Psoas muscle (tissue), 7 donors: ENCODE measurements at regions not wholly inside any gene's neighbourhood (a gene's known extent, or its start where the extent isn't known, plus 50 kb on each side); places are given as distances from the start of the nearest gene placed in this dataset.
"Not testable (repeated sequence)": the region's sequence is repeated elsewhere in the genome, so short reads cannot be mapped to it uniquely, and the experiment has no call there.

Experiments used
- ATAC-seq, 4 donors: fragments of 200-7000 bp; cut with Tn5 transposase; one replicate each; pipeline ENCODE4 v1.9.1; 2020; ENCODE audit warnings: moderate library complexity in 3 of 4, mild to moderate bottlenecking in 2 of 4
- DNase-seq, 2 donors: peaks; one replicate each; pipeline ENCODE4 v3.0.0-alpha.2; 2020
- H3K27ac ChIP-seq: fragments of 200-600 bp; one replicate; pipeline ENCODE4 v1.8.0; 2022
- H3K27me3 ChIP-seq, 3 donors: fragments of 200-600 bp in 1 of 3; one replicate each; pipeline versions ENCODE4 v1.6.1 to v1.8.0; 2013 to 2022; ENCODE audit warnings: low read length in 2 of 3, mild to moderate bottlenecking in 2 of 3, moderate library complexity in 1 of 3; ENCODE audit not compliant: insufficient read depth in 3 of 3
- H3K36me3 ChIP-seq, 2 donors: fragments of 200-600 bp in 1 of 2; one replicate each; pipeline versions ENCODE4 v1.6.1 to v1.8.0; 2013 to 2022; ENCODE audit warnings: low read depth in 1 of 2, mild to moderate bottlenecking in 1 of 2, moderate library complexity in 1 of 2; ENCODE audit not compliant: insufficient read depth in 1 of 2
- H3K4me1 ChIP-seq: fragments of 200-600 bp; one replicate; pipeline ENCODE4 v1.8.0; 2022
- H3K4me3 ChIP-seq: fragments of 200-600 bp; one replicate; pipeline ENCODE4 v1.8.0; 2022; ENCODE audit warnings: mild to moderate bottlenecking
- H3K9me3 ChIP-seq: fragments of 200-600 bp; one replicate; pipeline ENCODE4 v1.8.0; 2022
- WGBS, 3 donors: extraction: QIAGEN DNeasy Blood & Tissue Kit; methylation state at CpG; one replicate each; pipeline versions ENCODE4 v1.1.6 to v1.1.7; 2013; 5-methylcytosine and 5-hydroxymethylcytosine counted together
- intact Hi-C, 2 donors: fragments of 100-400 bp; cut with DNase I; formaldehyde crosslinking; loops; one replicate each; pipeline versions ENCODE4 v1.11.0 to v1.14.2; 2022
- TF ChIP-seq, protein P1 (sequence below): fragments of 200-600 bp; IDR thresholded peaks from one replicate; pipeline ENCODE4 v1.8.0; 2022; ENCODE audit warnings: antibody characterized with exemption
- donor health status: healthy with polysubstance abuse.
- donor health status: DM: no; HTN: no; CAD: no; lungs with moderate emphysema.
- donor health status: Bipolar disorder and iron deficiency.
- donor health status: healthy.
- donor health status: DM: yes; HTN: yes; CAD: no.
- donor health status: DM: no; HTN: no; CAD: no.
- donor health status: DM: yes; HTN: yes; CAD: no.

DNA sequence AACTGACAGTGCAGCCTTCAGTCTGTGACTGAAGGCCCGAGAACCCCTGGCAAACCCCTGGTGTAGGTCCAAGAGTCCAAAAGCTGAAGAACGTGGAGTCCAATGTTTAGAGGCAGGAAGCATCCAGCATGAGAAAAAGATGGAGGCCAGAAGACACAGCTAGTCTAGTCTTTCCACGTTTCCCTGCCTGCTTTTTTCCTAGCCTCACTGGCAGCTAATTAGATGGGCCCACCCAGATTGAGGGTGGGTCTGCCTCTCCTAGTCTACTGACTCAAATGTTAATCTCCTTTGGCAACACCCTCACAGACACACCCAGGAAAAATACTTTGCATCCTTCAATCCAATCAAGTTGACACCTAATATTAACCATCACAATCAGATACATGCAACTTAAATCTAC, 87.8 kb downstream of the TENT5D start:
- 54 to 84% (median 79%) methylated on average over 3 of the region's 3 CpGs for WGBS, 3 donors
- H3K4me3 ChIP-seq, intact Hi-C loops, H3K36me3 ChIP-seq, DNase-seq, ATAC-seq, H3K9me3 ChIP-seq, H3K27ac ChIP-seq, H3K27me3 ChIP-seq, H3K4me1 ChIP-seq: not testable (repeated sequence)

DNA sequence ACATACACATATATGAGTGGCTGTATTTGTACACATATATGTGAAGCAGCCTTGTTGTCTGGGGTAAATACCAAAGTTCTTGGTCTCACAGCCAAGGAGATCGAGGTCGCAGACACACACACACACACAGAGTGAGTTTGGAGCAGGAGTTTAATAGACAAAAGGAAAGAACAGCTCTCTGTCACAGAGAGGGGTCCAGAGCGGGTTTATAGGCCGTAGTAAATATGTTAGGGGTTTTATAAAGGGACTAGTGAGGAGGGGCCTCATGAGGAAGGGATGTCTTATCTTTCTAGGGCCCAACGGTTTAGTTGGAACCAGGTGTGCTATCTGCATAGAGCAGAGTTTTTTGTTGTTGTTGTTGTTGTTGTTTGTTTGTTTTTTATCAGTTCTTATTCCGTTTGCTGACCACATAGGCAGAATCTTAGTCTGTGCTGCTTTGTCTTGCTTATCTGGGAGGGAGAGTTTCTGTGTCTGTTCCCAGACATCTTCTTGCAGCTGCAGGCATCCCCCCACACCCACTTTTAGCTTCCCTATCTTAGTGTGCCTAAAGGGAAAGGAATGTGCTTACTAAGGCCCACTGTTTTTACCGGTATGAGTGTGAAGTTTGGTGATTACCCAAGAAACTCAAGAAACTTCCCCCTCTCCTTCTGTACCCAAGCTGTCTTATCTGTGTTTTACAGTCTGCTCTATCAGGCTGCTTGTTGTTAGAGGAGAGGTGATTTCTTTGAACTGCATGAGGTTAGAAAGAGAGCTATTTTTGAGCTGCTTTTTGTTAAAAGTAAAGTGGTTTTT, 91.9 kb downstream of the TENT5D start:
- ATAC-seq (no peak), DNase-seq (no peak)
- Histone ChIP-seq H3K27ac (no peak overlapping the region), H3K27me3 (no peaks in the 10 kb centered on the region), H3K4me3 (no peak overlapping the region), H3K4me1 (no peaks in the 10 kb centered on the region), H3K36me3 (no peaks in the 10 kb centered on the region), H3K9me3 (no peaks in the 10 kb centered on the region)
- intact Hi-C loops, result no loop called here
- WGBS, 3 donors, result 24 to 40% (median 31%) methylated on average over 7 of the region's 7 CpGs
- TF ChIP-seq, protein P1, sequence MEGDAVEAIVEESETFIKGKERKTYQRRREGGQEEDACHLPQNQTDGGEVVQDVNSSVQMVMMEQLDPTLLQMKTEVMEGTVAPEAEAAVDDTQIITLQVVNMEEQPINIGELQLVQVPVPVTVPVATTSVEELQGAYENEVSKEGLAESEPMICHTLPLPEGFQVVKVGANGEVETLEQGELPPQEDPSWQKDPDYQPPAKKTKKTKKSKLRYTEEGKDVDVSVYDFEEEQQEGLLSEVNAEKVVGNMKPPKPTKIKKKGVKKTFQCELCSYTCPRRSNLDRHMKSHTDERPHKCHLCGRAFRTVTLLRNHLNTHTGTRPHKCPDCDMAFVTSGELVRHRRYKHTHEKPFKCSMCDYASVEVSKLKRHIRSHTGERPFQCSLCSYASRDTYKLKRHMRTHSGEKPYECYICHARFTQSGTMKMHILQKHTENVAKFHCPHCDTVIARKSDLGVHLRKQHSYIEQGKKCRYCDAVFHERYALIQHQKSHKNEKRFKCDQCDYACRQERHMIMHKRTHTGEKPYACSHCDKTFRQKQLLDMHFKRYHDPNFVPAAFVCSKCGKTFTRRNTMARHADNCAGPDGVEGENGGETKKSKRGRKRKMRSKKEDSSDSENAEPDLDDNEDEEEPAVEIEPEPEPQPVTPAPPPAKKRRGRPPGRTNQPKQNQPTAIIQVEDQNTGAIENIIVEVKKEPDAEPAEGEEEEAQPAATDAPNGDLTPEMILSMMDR, result no peak

DNA sequence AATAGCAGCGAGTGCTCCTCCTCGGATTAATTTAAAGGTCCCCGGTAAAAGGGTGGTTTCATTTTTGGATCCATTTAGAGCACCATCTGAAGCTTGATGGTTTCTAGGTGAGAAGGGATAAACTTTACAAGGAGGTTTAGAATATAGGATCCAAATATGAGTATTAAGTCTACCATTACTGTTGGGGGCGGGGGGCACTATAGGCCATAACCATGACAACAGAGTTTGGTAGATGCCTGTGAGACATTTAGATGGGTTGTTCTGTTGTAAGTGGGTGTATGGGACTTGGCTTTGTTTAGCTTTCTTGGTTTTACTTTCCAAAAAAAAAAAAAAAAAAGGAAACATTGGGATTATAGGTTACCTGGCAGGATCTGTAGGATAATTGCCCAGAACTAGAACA, 92.7 kb downstream of the TENT5D start:
- no peak for ATAC-seq
- Histone ChIP-seq H3K4me3 (no peak overlapping the region), H3K27me3 (no peaks in the 10 kb centered on the region), H3K36me3 (no peaks in the 10 kb centered on the region), H3K27ac (no peak overlapping the region), H3K9me3 (no peaks in the 10 kb centered on the region), H3K4me1 (no peaks in the 10 kb centered on the region)
- intact Hi-C loops, result no loop called here
- no peak for DNase-seq
- WGBS, 3 donors, result 51 to 68% (median 53%) methylated on average over 4 of the region's 4 CpGs
- TF ChIP-seq, protein P1, result no peak

DNA sequence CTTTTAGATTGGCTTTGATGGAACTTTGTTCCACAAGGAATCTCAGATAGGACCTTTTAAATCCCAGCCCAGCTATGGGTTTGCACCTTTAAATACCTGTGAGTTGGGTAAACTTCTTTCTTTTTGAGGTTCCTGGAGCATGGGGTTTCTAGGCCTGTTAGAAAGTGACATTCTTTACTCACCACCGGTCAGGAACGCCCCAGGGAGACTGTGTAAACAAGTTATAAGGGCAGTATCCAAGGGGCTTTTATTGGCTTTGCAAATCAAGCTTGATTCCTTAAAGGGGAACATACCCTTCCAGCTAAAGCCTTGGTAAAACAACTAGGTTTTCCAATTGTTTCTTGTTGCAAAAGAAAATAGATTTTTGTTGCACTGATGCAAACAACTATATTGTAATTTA, 93.4 kb downstream of the TENT5D start:
- TF ChIP-seq, protein P1, result no peak
- H3K4me3 ChIP-seq, result no peak overlapping the region
- 4 to 11% (median 5%) methylated on average over 2 of the region's 2 CpGs for WGBS, 3 donors

DNA sequence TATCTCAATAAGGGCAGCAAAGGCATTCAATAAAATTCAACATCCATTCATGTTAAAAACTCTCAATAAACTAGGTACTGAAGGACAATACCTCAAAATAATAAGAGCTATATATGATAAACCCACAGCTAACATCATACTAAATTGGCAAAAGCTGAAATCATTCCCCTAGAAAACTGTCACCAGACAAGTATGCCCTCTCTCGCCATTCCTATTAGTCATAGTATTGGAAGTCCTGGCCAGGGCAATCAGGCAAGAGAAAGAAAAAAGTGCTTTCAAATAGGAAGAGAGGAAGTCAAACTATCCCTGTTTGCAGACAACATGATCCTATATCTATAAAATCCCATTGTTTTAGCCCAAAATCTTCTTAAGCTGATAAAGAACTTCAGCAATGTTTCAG, 116.8 kb downstream of the TENT5D start:
- no peaks in the 10 kb centered on the region for H3K4me1 ChIP-seq
- TF ChIP-seq, protein P1, result no peak
- no peak overlapping the region for H3K4me3 ChIP-seq
- no peak overlapping the region for H3K27ac ChIP-seq
- DNase-seq, result no peak
- no peak for ATAC-seq
- intact Hi-C loops, result no loop called here
- H3K27me3 ChIP-seq, result peaks cover 0 to 6% (median 0%) of the 10 kb centered on the region in 3 donors
- WGBS, 3 donors, result 0 to 89% (median 0%) methylated on average over 1 of the region's 1 CpG
- no peaks in the 10 kb centered on the region for H3K36me3 ChIP-seq
- H3K9me3 ChIP-seq, result peaks cover 4% of the 10 kb centered on the region

More for the DNA sequence above, 93.4 kb downstream of the TENT5D start:
- Histone ChIP-seq H3K36me3 (no peaks in the 10 kb centered on the region), H3K27ac (no peak overlapping the region), H3K4me1 (no peaks in the 10 kb centered on the region), H3K9me3 (no peaks in the 10 kb centered on the region), H3K27me3 (no peaks in the 10 kb centered on the region)
- no peak for DNase-seq
- intact Hi-C loops, result no loop called here
- ATAC-seq, result no peak
